HepG2 (cell line): ENCODE measurements at regions not wholly inside any gene's neighbourhood (a gene's known extent, or its start where the extent isn't known, plus 50 kb on each side); places are given as distances from the start of the nearest gene placed in this dataset.

Experiments used
- ATAC-seq: fragments of 200-7000 bp; cut with Tn5 transposase; 3 replicates; pipeline ENCODE4 v1.9.1; 2020; ENCODE audit warnings: mild to moderate bottlenecking, moderate library complexity
- BruUV-seq: library from RNA; stranded (reverse); fragments of 400-500 nt; replicated peaks from 2 replicates; lab custom pipeline; 2021; lab: Mats Ljungman, UMichigan
- CTCF ChIA-PET: fragments of 300-600 bp; formaldehyde crosslinking; extraction: SDS; loops from one replicate; lab custom pipeline; 2021; ENCODE audit warnings: low total read pairs, inconsistent platforms, low intra/inter-chr PET ratio; lab: Yijun Ruan, JAX
- POLR2A ChIA-PET: fragments of 350-600 bp; sonication (Branson Sonifier 250); formaldehyde crosslinking; loops from one replicate; lab custom pipeline; 2020; ENCODE audit warnings: antibody characterized with exemption, inconsistent platforms; lab: Yijun Ruan, JAX
- DNase-seq: peaks from one replicate; pipeline ENCODE4 v3.0.0-alpha.2; 2015; ENCODE audit warnings: low spot score
- FAIRE-seq: peaks from 3 replicates; lab custom pipeline; 2011; peaks lifted over from hg19 to GRCh38; lab: Jason Lieb, UNC
- H2AFZ ChIP-seq: one replicate; pipeline ENCODE4 v1.6.1; 2011; ENCODE audit warnings: low read length, inconsistent platforms
- H3K27ac ChIP-seq: fragments of 300-600 bp; 3 replicates; pipeline ENCODE4 v1.8.0; 2011; ENCODE audit warnings: mixed run types, mild to moderate bottlenecking, mixed read lengths, low read length, inconsistent platforms; ENCODE audit not compliant: insufficient read depth; ENCODE audit errors: extremely low read length
- H3K27me3 ChIP-seq, 2 experiments: fragments of 200-600 bp in 1 of 2; 2 replicates in 1 of 2; 3 replicates in 1 of 2; pipeline versions ENCODE4 v1.6.0 to v1.8.0; 2011; ENCODE audit warnings: low read length in 2 of 2, mild to moderate bottlenecking in 2 of 2, moderate library complexity in 2 of 2, inconsistent platforms in 1 of 2; ENCODE audit not compliant: insufficient read depth in 2 of 2, control insufficient read depth in 1 of 2
- H3K36me3 ChIP-seq, 2 experiments: fragments of 200-600 bp in 1 of 2; replicated peaks in 1 of 2; 2 replicates in 1 of 2; 3 replicates in 1 of 2; pipeline versions ENCODE4 v1.5.1 to v1.8.0; 2011; ENCODE audit warnings: low read length in 2 of 2, inconsistent platforms in 1 of 2; ENCODE audit not compliant: insufficient read depth in 2 of 2, control insufficient read depth in 1 of 2
- H3K4me1 ChIP-seq: 2 replicates; pipeline ENCODE4 v1.5.1; 2012; ENCODE audit warnings: low read length, inconsistent platforms; ENCODE audit not compliant: insufficient read depth
- H3K4me2 ChIP-seq: 2 replicates; pipeline ENCODE4 v1.6.0; 2011; ENCODE audit warnings: low read depth, low read length, inconsistent platforms
- H3K4me3 ChIP-seq, 3 experiments: fragments of 200-600 bp in 1 of 3; sonication (generic), shearing (Covaris generic) in 1 of 3; replicated peaks in 1 of 3; 2 replicates each; pipeline ENCODE4 v1.5.1; 2011 to 2016; ENCODE audit warnings: low read length in 3 of 3, inconsistent platforms in 2 of 3, low read depth in 2 of 3, mild to moderate bottlenecking in 2 of 3, control low read depth in 1 of 3, mixed read lengths in 1 of 3; ENCODE audit not compliant: insufficient read depth in 1 of 3
- H3K79me2 ChIP-seq: one replicate; pipeline ENCODE4 v1.6.1; 2011; ENCODE audit warnings: low read length, inconsistent platforms; ENCODE audit not compliant: insufficient read depth
- H3K9ac ChIP-seq: 2 replicates; pipeline ENCODE4 v1.6.0; 2011; ENCODE audit warnings: mild to moderate bottlenecking, low read depth, low read length, inconsistent platforms; ENCODE audit not compliant: insufficient read depth
- H3K9me3 ChIP-seq: 2 replicates; pipeline ENCODE4 v1.5.1; 2012; ENCODE audit warnings: mild to moderate bottlenecking, low read length
- H4K20me1 ChIP-seq: 2 replicates; pipeline ENCODE4 v1.6.0; 2011; ENCODE audit warnings: inconsistent platforms, mild to moderate bottlenecking, low read length, moderate library complexity; ENCODE audit not compliant: insufficient read depth
- CBX1 ChIP-seq: IDR thresholded peaks from one replicate; pipeline ENCODE4 v1.6.1; 2016; ENCODE audit warnings: antibody characterized with exemption, low read depth
- ELF4 ChIP-seq: sonication (generic); formaldehyde crosslinking; IDR thresholded peaks from 2 replicates; pipeline ENCODE4 v1.5.0; 2020; ENCODE audit warnings: missing genetic modification reagents, mild to moderate bottlenecking, moderate library complexity, borderline replicate concordance
- FOXP1 ChIP-seq, 2 experiments: fragments of 450-650 bp in 1 of 2; IDR thresholded peaks; 2 replicates each; pipeline ENCODE4 v1.6.1; 2017 to 2018; ENCODE audit warnings: antibody characterized with exemption in 1 of 2
- JDP2 ChIP-seq: sonication (generic); formaldehyde crosslinking; IDR thresholded peaks from 2 replicates; pipeline ENCODE4 v1.8.1; 2022; ENCODE audit warnings: missing genetic modification reagents, borderline replicate concordance
- NCOA5 ChIP-seq: sonication (generic); formaldehyde crosslinking; IDR thresholded peaks from 2 replicates; pipeline ENCODE4 v1.4.0; 2020; ENCODE audit warnings: missing genetic modification reagents
- ZKSCAN8 ChIP-seq: IDR thresholded peaks from 2 replicates; pipeline ENCODE4 v1.6.1; 2016; ENCODE audit warnings: borderline replicate concordance, missing genetic modification reagents, missing compliant biosample characterization
- WGBS: methylation state at CpG from one replicate; pipeline ENCODE4 v1.1.6; 2017; ENCODE audit warnings: low lambda C conversion rate; 5-methylcytosine and 5-hydroxymethylcytosine counted together
- in situ Hi-C: cut with HindIII; loops from 2 replicates; pipeline ENCODE4 v1.10.0; 2017; ENCODE audit warnings: low pct_unique_long_range_greater_than_20kb; ENCODE audit not compliant: extremely low pct_ligation_motif_present
- intact Hi-C: fragments of 100-400 bp; cut with micrococcal nuclease; formaldehyde crosslinking; loops from one replicate; pipeline ENCODE4 v1.10.0; 2022; ENCODE audit not compliant: unreplicated experiment
- TF ChIP-seq, protein P1 (sequence below): sonication (generic); formaldehyde crosslinking; IDR thresholded peaks from 2 replicates; pipeline ENCODE4 v1.5.0; 2020; ENCODE audit warnings: mild to moderate bottlenecking, missing genetic modification reagents
- TF ChIP-seq, protein P2 (sequence below): IDR thresholded peaks from 2 replicates; pipeline ENCODE4 v1.6.1; 2016; ENCODE audit warnings: missing biosample characterization, missing genetic modification reagents, low read depth
- TF ChIP-seq, protein P3 (sequence below): sonication (generic); formaldehyde crosslinking; IDR thresholded peaks from 2 replicates; pipeline ENCODE4 v1.4.0; 2020; ENCODE audit warnings: missing genetic modification reagents

DNA sequence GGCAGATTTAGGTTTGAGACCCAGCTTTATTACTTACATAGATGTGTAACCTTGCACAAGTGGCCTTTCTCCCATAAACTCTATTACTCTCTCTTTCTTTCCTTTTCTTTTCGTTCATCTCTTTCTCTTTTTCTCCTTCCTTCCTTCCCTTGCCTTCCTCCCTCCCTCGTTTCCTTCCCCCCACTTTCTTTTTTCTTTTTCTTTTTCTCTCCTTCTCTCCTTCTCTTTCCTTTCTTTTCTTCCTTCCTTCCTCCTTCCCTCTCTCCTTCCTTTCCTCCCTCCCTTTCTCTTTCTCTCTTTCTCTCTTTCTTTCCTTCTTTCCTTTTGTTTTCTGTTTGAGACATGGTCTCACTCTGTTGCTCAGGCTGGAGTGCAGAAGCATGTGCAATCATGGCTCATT, 526.4 kb upstream of the CXorf51A start (continued):
- TF ChIP-seq, protein P1, sequence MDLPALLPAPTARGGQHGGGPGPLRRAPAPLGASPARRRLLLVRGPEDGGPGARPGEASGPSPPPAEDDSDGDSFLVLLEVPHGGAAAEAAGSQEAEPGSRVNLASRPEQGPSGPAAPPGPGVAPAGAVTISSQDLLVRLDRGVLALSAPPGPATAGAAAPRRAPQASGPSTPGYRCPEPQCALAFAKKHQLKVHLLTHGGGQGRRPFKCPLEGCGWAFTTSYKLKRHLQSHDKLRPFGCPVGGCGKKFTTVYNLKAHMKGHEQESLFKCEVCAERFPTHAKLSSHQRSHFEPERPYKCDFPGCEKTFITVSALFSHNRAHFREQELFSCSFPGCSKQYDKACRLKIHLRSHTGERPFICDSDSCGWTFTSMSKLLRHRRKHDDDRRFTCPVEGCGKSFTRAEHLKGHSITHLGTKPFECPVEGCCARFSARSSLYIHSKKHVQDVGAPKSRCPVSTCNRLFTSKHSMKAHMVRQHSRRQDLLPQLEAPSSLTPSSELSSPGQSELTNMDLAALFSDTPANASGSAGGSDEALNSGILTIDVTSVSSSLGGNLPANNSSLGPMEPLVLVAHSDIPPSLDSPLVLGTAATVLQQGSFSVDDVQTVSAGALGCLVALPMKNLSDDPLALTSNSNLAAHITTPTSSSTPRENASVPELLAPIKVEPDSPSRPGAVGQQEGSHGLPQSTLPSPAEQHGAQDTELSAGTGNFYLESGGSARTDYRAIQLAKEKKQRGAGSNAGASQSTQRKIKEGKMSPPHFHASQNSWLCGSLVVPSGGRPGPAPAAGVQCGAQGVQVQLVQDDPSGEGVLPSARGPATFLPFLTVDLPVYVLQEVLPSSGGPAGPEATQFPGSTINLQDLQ (CRISPR knock-in tag): no peak
- TF ChIP-seq, protein P2, sequence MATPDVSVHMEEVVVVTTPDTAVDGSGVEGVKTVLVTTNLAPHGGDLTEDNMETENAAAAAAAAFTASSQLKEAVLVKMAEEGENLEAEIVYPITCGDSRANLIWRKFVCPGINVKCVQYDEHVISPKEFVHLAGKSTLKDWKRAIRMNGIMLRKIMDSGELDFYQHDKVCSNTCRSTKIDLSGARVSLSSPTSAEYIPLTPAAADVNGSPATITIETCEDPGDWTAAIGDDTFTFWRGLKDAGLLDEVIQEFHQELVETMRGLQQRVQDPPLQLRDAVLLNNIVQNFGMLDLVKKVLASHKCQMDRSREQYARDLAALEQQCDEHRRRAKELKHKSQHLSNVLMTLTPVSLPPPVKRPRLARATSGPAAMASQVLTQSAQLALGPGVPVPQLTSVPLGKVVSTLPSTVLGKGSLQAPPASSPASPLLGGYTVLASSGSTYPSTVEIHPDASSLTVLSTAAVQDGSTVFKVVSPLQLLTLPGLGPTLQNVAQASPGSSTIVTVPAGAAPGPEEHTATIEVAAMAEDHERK (CRISPR knock-in tag): no peak
- TF ChIP-seq ELF4: no peak
- TF ChIP-seq, all 625 proteins: peak for 0

DNA sequence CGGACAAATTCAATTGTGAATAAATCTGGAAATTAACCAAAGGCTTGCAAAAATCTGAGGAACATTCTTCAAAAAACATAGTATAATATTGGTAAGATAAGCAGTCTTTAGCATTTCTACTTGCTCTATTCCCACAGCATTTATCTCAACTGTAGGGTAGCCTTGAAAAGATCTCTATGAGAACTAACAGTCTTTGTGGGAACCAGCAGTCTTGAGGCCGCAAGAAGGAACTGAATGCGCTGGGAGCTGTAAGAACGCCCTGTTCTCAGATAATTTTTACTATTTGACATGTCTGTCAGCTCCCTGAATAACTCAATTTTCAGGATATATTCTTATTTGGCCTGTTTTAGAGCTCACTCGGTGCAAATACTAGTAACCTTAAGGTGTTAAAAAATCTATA, 519.3 kb upstream of the CXorf51A start:
- DNase-seq: no peak
- Histone ChIP-seq H3K79me2 (no peaks in the 10 kb centered on the region), H3K27ac (no peak overlapping the region), H3K4me1 (no peaks in the 10 kb centered on the region), H3K4me2 (no peak overlapping the region), H3K9me3 (peaks cover 4% of the 10 kb centered on the region; the same call in 1 of the 2 replicates), H3K36me3 (no peaks in the 10 kb centered on the region), H3K27me3 (no peaks in the 10 kb centered on the region), H2AFZ (no peak overlapping the region), H3K4me3 (no peak overlapping the region), H3K9ac (no peak overlapping the region), H4K20me1 (no peaks in the 10 kb centered on the region)
- WGBS: 32% methylated on average over 5 of the region's 5 CpGs
- intact Hi-C loops (no loop called here), in situ Hi-C loops (no loop called here)
- TF ChIP-seq, protein P3, sequence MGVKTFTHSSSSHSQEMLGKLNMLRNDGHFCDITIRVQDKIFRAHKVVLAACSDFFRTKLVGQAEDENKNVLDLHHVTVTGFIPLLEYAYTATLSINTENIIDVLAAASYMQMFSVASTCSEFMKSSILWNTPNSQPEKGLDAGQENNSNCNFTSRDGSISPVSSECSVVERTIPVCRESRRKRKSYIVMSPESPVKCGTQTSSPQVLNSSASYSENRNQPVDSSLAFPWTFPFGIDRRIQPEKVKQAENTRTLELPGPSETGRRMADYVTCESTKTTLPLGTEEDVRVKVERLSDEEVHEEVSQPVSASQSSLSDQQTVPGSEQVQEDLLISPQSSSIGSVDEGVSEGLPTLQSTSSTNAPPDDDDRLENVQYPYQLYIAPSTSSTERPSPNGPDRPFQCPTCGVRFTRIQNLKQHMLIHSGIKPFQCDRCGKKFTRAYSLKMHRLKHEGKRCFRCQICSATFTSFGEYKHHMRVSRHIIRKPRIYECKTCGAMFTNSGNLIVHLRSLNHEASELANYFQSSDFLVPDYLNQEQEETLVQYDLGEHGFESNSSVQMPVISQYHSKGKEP (CRISPR knock-in tag): no peak
- TF ChIP-seq FOXP1 (IDR thresholded peaks at IDR 0.05) (no peak), FOXP1 (CRISPR knock-in tag; IDR thresholded peaks at IDR 0.05) (no peak), ZKSCAN8 (CRISPR knock-in tag) (no peak), JDP2 (CRISPR knock-in tag) (no peak), NCOA5 (CRISPR knock-in tag) (no peak), CBX1 (no peak)
- BruUV-seq: no TSS peak
- no peak for ATAC-seq
- CTCF ChIA-PET: no interaction called here
- POLR2A ChIA-PET: no interaction called here
- no peak for FAIRE-seq
